Tibial artery (tissue), 4 donors: ENCODE measurements at regions not wholly inside any gene's neighbourhood (a gene's known extent, or its start where the extent isn't known, plus 50 kb on each side); places are given as distances from the start of the nearest gene placed in this dataset.

ENCODE experiments used
- DNase-seq, 2 donors: peaks; one replicate each; pipeline ENCODE4 v3.0.0-alpha.2; 2019
- H3K27ac ChIP-seq, 2 donors: fragments of 200-600 bp; sonication (generic) in 1 of 2; 1 replicate in 1 of 2; 2 replicates in 1 of 2; pipeline ENCODE4 v1.5.1; 2018 to 2019; ENCODE audit warnings: mild to moderate bottlenecking in 1 of 2
- H3K27me3 ChIP-seq, 2 donors: fragments of 200-600 bp; sonication (generic) in 1 of 2; one replicate each; pipeline versions ENCODE4 v1.5.1 to v1.6.0; 2016 to 2019
- H3K36me3 ChIP-seq, 3 donors: fragments of 200-600 bp; sonication (generic) in 2 of 3; one replicate each; pipeline ENCODE4 v1.5.1; 2016 to 2019; ENCODE audit warnings: mild to moderate bottlenecking in 2 of 3
- H3K4me1 ChIP-seq, 4 donors: fragments of 200-600 bp; sonication (generic) in 2 of 4; 1 replicate in 3 of 4; 2 replicates in 1 of 4; pipeline ENCODE4 v1.5.1; 2016 to 2019
- H3K4me3 ChIP-seq, 2 donors: fragments of 200-600 bp; sonication (generic) in 1 of 2; 1 replicate in 1 of 2; 2 replicates in 1 of 2; pipeline ENCODE4 v1.5.1; 2018 to 2019; ENCODE audit warnings: mild to moderate bottlenecking in 2 of 2
- H3K9me3 ChIP-seq, 3 donors: fragments of 200-600 bp; sonication (generic) in 1 of 3; one replicate each; pipeline ENCODE4 v1.5.1; 2016 to 2019
- CTCF ChIP-seq, 2 experiments: fragments of 200-600 bp in 1 of 2; fragments of 450-650 bp in 1 of 2; IDR thresholded peaks; one replicate each; pipeline ENCODE4 v1.5.1; 2017 to 2019; ENCODE audit warnings: antibody characterized with exemption in 2 of 2, mild to moderate bottlenecking in 1 of 2, moderate library complexity in 1 of 2
- intact Hi-C: fragments of 100-400 bp; cut with DNase I; formaldehyde crosslinking; loops from one replicate; pipeline ENCODE4 v1.15.0; 2023; ENCODE audit warnings: low total_unique reads

DNA sequence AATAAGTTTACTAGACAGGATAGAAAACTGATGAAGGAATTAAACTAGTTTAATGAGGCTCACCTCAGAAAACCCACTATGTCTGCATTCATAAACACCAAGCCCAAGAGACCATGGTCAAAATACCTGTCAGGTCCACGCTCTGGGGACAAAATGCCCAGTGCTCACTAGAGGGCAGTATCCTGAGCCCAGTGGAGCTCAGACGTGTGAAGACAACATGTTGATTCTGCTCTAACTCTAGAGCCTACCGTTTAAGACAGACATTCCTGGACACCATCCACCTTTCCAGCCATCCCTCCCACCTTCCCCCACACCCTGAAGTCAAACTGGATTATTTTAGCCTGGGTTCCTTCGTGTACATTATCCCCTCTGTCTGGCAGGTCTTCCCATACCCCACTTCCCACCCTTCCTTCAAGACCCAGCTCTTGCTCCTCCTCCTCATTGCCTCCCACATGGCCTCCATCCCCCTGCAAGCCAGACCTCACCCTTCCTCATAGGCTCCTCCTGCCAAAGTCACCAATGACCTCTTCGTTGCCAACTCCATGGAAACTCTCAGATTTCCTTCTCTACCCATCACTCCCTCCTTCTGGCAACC is 142.3 kb upstream of the FSTL4 start:
- no peaks in the 10 kb centered on the region for H3K36me3 ChIP-seq
- DNase-seq, result no peak
- no peaks in the 10 kb centered on the region for H3K9me3 ChIP-seq
- intact Hi-C loops, result no loop called here
- no peak overlapping the region for H3K4me3 ChIP-seq
- no peak overlapping the region for H3K27ac ChIP-seq
- H3K27me3 ChIP-seq, result peaks cover 0 to 12% of the 10 kb centered on the region in 2 donors
- H3K4me1 ChIP-seq, result no peaks in the 10 kb centered on the region
- TF ChIP-seq CTCF (IDR thresholded peaks at IDR 0.05), result peak; percentile 14 to 18

- H3K9me3 ChIP-seq, result no peaks in the 10 kb centered on the region
- H3K4me3 ChIP-seq, result no peak overlapping the region
- intact Hi-C loops, result no loop called here
- no peaks in the 10 kb centered on the region for H3K36me3 ChIP-seq
- no peak overlapping the region for H3K27ac ChIP-seq
- TF ChIP-seq CTCF (IDR thresholded peaks at IDR 0.05), result no peak
- no peak for DNase-seq
- peaks cover 0 to 12% of the 10 kb centered on the region in 2 donors for H3K27me3 ChIP-seq
- H3K4me1 ChIP-seq, result no peaks in the 10 kb centered on the region
Measured at GRCh38 chr5:133753856-133754255, 141.5 kb upstream of the FSTL4 start.

- Histone ChIP-seq H3K36me3 (no peaks in the 10 kb centered on the region), H3K9me3 (no peaks in the 10 kb centered on the region), H3K4me3 (no peak overlapping the region), H3K27ac (no peak overlapping the region), H3K4me1 (no peaks in the 10 kb centered on the region), H3K27me3 (peaks cover 0 to 12% of the 10 kb centered on the region in 2 donors)
- intact Hi-C loops, result no loop called here
- no peak for TF ChIP-seq CTCF (IDR thresholded peaks at IDR 0.05)
- DNase-seq, result no peak
Measured at GRCh38 chr5:133751846-133752245, 139.5 kb upstream of the FSTL4 start.

DNA sequence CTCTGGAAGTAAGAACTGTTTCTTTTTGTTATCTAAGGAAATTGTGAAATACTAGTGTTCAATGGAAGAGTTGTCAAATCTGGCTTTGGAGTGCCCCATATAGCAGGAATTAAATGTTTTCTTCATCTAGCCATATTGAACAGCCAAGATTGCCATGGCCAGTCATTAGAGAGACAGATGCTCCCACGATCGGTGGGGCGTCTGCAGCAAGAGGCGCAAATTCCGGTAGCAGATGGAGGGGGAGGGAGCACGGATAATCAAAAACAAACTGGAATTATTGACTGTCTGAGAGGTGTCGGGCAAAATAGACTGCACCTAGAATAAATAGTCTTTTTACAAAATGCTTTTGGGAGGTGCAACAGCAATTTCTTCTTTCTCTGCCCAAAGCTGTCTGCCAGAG is 139.1 kb upstream of the FSTL4 start:
- H3K27ac ChIP-seq, result no peak overlapping the region
- H3K36me3 ChIP-seq, result no peaks in the 10 kb centered on the region
- H3K9me3 ChIP-seq, result no peaks in the 10 kb centered on the region
- H3K4me1 ChIP-seq, result no peaks in the 10 kb centered on the region
- peaks cover 0 to 8% of the 10 kb centered on the region in 2 donors for H3K27me3 ChIP-seq
- intact Hi-C loops, result no loop called here
- no peak for DNase-seq
- H3K4me3 ChIP-seq, result no peak overlapping the region
- no peak for TF ChIP-seq CTCF (IDR thresholded peaks at IDR 0.05)

DNA sequence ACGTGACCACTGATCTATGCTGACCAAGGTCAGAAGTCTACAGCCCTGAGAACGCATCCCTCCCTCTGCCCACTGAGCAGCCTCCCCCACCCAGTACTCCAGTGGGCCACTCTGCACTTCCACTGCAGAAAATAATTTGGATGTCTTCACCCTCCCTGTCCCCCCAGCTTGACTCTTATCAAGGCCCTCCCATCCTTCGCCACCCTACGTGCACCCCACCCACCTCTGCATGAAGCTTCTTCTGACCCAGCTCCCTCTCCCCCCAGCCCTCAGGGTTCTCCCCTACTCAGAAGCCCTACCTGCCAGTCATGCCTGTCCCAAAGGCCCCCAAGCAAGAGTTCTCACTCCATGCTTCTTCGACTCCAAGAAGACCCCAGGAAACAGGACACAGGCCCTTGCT is 138.5 kb upstream of the FSTL4 start:
- no peaks in the 10 kb centered on the region for H3K9me3 ChIP-seq
- DNase-seq, result no peak
- no peak overlapping the region for H3K4me3 ChIP-seq
- H3K27me3 ChIP-seq, result peaks cover 0 to 5% of the 10 kb centered on the region in 2 donors
- H3K27ac ChIP-seq, result no peak overlapping the region
- TF ChIP-seq CTCF (IDR thresholded peaks at IDR 0.05), result no peak
- intact Hi-C loops, result no loop called here
- H3K4me1 ChIP-seq, result no peaks in the 10 kb centered on the region
- no peaks in the 10 kb centered on the region for H3K36me3 ChIP-seq

DNA sequence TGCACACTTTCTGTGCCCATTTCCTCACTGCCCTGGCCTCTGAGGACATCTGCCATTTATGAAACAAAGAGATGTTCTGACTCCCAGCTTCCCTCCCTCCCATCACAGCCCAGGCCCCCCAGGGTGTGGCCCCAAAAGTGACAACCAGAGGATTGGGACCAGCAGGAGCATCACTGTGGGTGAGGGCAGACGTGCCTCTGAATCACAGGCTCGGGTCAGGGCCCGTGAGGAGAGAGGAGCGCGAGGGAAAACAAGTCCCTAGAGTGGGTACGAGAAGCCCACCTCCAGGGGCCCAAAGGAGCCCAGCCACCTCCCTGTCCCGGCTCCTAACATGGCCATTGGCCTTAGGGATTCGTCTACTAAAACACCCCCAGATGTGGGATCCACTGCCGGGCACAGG is 138.0 kb upstream of the FSTL4 start:
- TF ChIP-seq CTCF (IDR thresholded peaks at IDR 0.05), result no peak
- intact Hi-C loops, result no loop called here
- Histone ChIP-seq H3K4me1 (no peaks in the 10 kb centered on the region), H3K36me3 (no peaks in the 10 kb centered on the region), H3K4me3 (no peak overlapping the region), H3K9me3 (no peaks in the 10 kb centered on the region), H3K27me3 (peaks cover 0 to 3% of the 10 kb centered on the region in 2 donors), H3K27ac (no peak overlapping the region)
- no peak for DNase-seq
